ENCODE measurements at regions not wholly inside any gene's neighbourhood (a gene's known extent, or its start where the extent isn't known, plus 50 kb on each side); places are given as distances from the start of the nearest gene placed in this dataset.

GRCh38 chr13:74889321-74889720 lies 592.6 kb downstream of the TBC1D4 start:
- DNase-seq (ENCODE audit: low read depth in 2 of 2) = peak in 1 of 2 donors; percentile 50

- no peak for DNase-seq (ENCODE audit: low read depth in 2 of 2)
Observed at GRCh38 chr13:74886502-74886901, 595.5 kb downstream of the TBC1D4 start.

DNA sequence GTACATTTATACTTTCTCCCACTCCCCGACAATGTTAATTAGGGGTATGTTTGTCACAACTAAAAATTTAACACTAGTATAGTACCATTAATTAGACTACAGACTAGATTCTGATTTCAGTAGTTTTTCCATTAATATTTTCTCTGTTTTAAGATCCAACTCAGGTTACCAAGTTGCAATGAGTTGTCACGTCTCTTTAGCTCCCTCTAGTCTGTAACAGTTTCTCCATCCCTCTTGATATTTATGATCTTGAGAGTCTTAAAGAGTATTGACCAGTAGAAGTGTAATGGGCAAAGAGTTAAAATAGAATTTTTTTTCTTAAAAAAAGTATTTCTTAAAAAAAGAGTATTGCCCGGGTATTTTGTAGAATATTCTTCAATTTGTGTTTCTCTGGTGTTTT lies 598.1 kb downstream of the TBC1D4 start:
- no peak for DNase-seq (ENCODE audit: low read depth in 2 of 2)

GRCh38 chr13:74871369-74872070 lies 610.4 kb downstream of the TBC1D4 start:
- DNase-seq (ENCODE audit: low read depth in 2 of 2) = no peak

DNA sequence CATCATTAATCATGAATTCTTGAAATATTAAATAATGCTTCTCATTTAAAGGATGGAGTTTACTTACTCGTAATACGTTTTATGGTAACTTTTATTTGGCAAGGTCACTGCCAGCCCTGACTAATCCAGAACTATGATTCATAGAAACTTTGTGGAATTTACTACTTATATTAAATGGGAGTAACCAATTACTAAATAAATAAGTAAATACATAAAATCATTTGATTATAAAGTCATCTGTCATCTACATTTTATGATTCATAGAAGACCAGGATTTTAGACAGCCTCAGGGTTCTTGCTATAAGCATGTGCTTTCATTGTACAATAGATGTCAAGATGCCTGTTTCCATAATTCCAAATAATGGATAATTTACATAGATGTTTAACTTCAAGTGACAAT lies 611.1 kb downstream of the TBC1D4 start:
- DNase-seq (ENCODE audit: low read depth in 2 of 2) = peak in 1 of 2 donors; percentile 28

- DNase-seq (ENCODE audit: low read depth in 2 of 2) = peak in 1 of 2 donors; percentile 78
Observed at GRCh38 chr13:74869846-74870245, 612.1 kb downstream of the TBC1D4 start.

DNA sequence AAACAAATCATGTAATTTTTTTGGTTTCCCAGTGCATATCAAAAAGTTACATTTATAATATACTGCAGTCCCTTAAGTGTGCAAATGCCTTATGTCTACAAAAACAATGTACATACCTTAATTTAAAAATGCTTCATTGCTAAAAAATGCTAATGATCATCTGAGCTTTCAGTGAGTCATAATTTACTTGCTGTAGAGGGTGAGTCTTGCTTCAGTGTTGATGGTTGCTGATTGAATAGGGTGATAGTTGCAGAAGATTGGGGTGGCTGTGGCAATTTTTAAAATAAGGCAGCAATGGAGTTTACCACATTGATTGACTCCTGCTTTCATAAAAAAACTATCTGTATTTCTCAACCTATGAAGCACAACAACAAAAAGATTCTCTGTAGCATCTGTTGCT lies 613.9 kb downstream of the TBC1D4 start:
- no peak for DNase-seq (ENCODE audit: low read depth in 2 of 2)

DNA sequence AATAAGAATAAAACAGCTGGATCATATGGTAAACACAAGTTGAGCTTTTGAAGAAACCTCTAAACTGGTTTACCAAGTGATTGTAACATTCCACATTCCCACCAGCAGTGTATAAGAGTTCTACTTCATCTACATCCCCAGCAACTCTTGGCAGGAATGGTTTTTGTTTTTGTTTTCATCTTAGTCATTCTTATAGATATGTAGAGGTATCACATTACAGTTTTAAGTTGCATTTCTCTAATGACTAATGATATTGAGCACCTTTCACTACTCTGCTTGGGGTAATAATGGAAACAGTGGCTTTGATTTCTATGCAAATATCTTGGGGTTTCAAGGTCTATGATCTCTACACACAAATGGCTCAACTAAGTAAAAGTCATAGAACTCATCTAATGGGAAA lies 614.5 kb downstream of the TBC1D4 start:
- peak in 1 of 2 donors; percentile 5 for DNase-seq (ENCODE audit: low read depth in 2 of 2)

- peak in 1 of 2 donors; percentile 24 for DNase-seq (ENCODE audit: low read depth in 2 of 2)
Observed at GRCh38 chr13:74866101-74866500, 615.9 kb downstream of the TBC1D4 start.

- no peak for DNase-seq (ENCODE audit: low read depth in 2 of 2)
Observed at GRCh38 chr13:74865656-74866055, 616.3 kb downstream of the TBC1D4 start.

GRCh38 chr13:74860789-74861188 lies 621.2 kb downstream of the TBC1D4 start:
- no peak for DNase-seq (ENCODE audit: low read depth in 2 of 2)

GRCh38 chr13:74850893-74851292 lies 631.1 kb downstream of the TBC1D4 start:
- no peak for DNase-seq (ENCODE audit: low read depth in 2 of 2)

GRCh38 chr13:74847966-74848365 lies 634.0 kb downstream of the TBC1D4 start:
- no peak for DNase-seq (ENCODE audit: low read depth in 2 of 2)

DNA sequence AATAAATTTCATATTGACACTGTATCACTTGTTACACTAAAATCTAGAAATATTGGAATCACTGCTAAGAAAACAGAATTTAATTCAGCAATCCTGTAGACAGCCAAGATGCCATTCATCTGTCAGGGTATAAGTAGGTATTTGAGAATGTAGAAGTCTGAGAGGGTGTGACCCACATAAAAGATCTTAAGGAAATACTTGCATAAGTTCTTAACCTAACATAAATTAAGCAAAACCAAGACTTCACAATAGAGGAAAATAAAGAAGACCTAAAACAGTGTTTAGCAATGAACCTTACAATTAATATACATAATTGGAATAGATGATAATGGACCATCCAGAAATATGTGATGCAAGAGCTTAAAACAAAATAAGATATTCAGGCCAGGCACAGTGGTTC lies 636.2 kb downstream of the TBC1D4 start:
- no peak for DNase-seq (ENCODE audit: low read depth in 2 of 2)

DNA sequence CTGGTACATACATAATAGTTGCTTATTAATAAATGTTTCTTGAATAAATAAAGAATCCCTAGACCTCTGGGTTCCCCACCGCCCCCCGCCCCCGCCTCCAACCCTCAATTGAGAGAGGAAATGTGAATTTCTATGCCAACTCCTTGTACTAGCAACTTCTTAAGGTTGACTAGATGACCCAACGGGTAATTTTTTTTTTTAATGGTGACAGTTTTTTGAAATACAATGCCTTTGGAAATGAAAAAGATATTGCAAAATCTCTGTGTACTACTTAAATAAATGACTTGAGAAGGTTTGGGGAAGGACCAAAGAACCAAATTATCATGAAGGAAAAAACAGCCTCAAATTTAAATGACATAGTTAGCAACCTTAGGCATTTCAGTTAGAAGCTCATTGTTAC lies 640.3 kb downstream of the TBC1D4 start:
- no peak for DNase-seq (ENCODE audit: low read depth in 2 of 2)

DNA sequence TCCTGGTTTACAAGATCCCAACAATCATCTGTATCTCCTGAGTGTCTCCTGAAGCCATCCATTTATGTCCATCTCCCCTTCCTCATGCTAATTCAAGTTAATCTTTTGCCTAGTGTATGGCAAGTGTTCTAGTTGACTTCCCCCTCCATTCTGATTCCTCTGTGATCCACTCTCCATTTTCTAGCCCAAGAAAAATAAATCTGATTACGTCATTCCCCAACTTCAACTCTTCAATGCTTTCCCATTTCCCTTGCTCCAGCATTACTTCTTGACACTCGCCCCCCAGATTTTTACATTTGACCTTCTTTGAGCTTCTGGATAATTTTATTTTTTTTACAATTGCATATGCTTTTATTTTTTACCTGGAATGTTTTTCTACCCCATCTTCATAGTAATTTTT lies 640.8 kb downstream of the TBC1D4 start:
- DNase-seq (ENCODE audit: low read depth in 2 of 2) = no peak

GRCh38 chr13:74839656-74840055 lies 642.3 kb downstream of the TBC1D4 start:
- peak in 1 of 2 donors; percentile 12 for DNase-seq (ENCODE audit: low read depth in 2 of 2)

DNA sequence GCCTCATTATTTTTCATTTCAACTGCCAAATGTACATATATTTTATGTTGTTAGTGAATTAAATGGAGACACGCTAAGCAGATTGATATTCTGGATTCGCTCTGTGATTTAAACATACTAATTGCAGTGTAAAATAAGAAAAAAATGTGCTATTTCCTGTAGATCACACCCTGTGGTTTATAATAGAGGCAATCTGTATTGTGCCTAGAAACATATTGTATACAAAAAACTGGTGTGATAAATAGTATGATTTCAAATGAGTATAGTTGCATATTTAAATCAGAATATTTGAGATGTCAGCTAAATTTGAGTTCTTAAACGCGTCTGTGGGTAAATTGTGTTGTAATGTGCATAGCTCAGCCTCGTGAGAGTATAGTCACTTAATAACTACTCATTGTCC lies 643.9 kb downstream of the TBC1D4 start:
- DNase-seq (ENCODE audit: low read depth in 2 of 2) = no peak

GRCh38 chr13:74836628-74837027 lies 645.3 kb downstream of the TBC1D4 start:
- no peak for DNase-seq (ENCODE audit: low read depth in 2 of 2)

- no peak for DNase-seq (ENCODE audit: low read depth in 2 of 2)
Observed at GRCh38 chr13:74835579-74835978, 646.4 kb downstream of the TBC1D4 start.

- DNase-seq (ENCODE audit: low read depth in 2 of 2) = no peak
Observed at GRCh38 chr13:74825938-74826246, 656.1 kb downstream of the TBC1D4 start.

- DNase-seq (ENCODE audit: low read depth in 2 of 2) = peak; percentile 48 to 92
Observed at GRCh38 chr13:74825152-74825937, 656.6 kb downstream of the TBC1D4 start.

DNA sequence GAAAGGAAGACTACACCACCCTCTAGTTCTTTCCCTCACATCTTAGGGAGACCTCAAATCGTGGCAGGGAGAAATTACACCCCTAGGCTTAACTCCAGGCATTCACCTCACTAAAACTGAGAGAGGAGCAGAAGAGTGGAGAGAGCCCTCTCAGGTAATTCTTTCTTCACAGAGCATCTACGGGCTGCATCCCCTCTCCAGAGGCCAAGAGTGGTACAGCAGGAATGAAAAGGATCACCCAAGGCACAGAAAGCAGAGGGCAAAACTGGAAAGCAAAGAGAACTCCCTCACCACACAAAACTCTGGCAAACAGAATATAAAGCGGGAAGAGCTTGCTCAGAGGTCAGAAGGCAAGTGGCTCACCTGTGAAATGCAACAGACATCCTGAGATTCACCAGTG lies 661.2 kb downstream of the TBC1D4 start:
- no peak for DNase-seq (ENCODE audit: low read depth in 2 of 2)
